ENCODE measurements at regions not wholly inside any gene's neighbourhood (a gene's known extent, or its start where the extent isn't known, plus 50 kb on each side); places are given as distances from the start of the nearest gene placed in this dataset.

DNA sequence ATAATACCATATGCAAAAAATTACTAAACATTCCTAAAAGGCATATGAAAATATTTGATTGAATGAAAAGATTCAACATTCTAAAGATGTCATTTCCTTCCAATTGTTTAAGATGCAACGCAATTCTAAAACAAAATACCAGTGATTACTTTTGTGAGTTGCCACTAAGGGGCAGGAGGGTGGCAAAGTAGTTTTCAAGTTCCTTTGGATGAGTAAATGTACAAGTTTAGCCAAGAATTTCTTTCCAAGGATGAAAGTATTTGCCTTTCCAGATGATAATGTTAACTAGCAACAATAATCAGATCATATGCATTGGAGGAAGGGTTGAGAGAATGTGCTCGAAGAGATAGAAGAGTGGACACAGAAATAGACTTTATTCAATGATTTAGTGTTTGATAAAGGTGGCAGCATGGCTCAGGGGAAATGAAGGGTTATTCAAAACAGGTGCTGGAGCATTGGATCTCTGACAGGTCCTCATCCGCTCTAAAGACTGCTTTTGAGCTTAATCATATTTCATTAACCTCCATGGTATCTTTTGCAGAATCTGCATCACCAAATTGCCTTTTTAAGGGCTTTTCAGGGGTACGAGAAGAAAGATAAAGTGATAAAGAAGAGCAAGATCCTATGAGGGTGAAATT is 678.5 kb upstream of the TBX3 start:
- intact Hi-C loops (cut with micrococcal nuclease), result no loop called here
- no peak overlapping the region for H3K4me3 Mint-ChIP-seq (ENCODE audit: unreplicated experiment)
- BruUV-seq (replicated peaks), result no TSS peak
- POLR2A ChIA-PET, result interaction anchor here (0.7 kb wide), 1 partner anchor 8 kb away, joined by 3 read pairs; no protein-coding TSS in a partner anchor
- no peak for DNase-seq (ENCODE audit: unreplicated experiment)
- no peaks in the 10 kb centered on the region for H3K27me3 Mint-ChIP-seq (ENCODE audit: insufficient read depth, unreplicated experiment)
- CTCF ChIA-PET, result interaction anchor here (0.5 to 0.7 kb wide), 2 partner anchors 30 to 125 kb away, joined by 3 read pairs; no protein-coding TSS in a partner anchor
- no peaks in the 10 kb centered on the region for H3K4me1 Mint-ChIP-seq (ENCODE audit: insufficient read depth, unreplicated experiment)
- no peaks in the 10 kb centered on the region for H3K9me3 Mint-ChIP-seq (ENCODE audit: unreplicated experiment)
- H3K27ac Mint-ChIP-seq (ENCODE audit: low read depth, unreplicated experiment), result no peak overlapping the region
- H3K36me3 Mint-ChIP-seq (ENCODE audit: insufficient read depth, unreplicated experiment), result no peaks in the 10 kb centered on the region
- TF ChIP-seq CTCF (IDR thresholded peaks at IDR 0.05; ENCODE audit: unreplicated experiment), result no peak

DNA sequence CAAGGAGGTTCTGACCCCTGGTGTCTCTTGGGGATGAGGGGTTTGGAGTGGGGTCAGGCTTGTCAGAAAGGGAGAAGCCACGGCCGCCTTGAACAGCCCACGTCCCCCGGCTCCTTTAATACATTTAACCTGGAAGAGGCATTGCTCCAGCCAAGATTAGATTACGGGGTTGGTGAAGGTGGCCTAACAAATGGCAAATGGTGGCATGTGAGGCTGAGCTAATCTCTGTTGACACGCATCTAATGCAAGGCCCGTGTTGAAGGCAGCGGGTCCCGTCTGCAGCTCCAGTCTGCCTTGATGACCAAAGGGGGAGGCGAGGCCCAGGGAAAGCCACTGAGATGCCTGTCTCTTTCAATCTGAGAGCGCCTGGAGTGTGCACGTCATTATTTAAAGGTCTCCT is 673.7 kb upstream of the TBX3 start:
- CTCF ChIA-PET, result no interaction called here

GRCh38 chr12:115355301-115355700 is 671.3 kb upstream of the TBX3 start:
- Mint-ChIP-seq H3K4me3 (ENCODE audit: unreplicated experiment) (no peak overlapping the region), H3K27me3 (ENCODE audit: insufficient read depth, unreplicated experiment) (no peaks in the 10 kb centered on the region), H3K9me3 (ENCODE audit: unreplicated experiment) (no peaks in the 10 kb centered on the region), H3K36me3 (ENCODE audit: insufficient read depth, unreplicated experiment) (no peaks in the 10 kb centered on the region), H3K4me1 (ENCODE audit: insufficient read depth, unreplicated experiment) (peaks cover 42% of the 10 kb centered on the region), H3K27ac (ENCODE audit: low read depth, unreplicated experiment) (no peak overlapping the region)
- no peak for TF ChIP-seq CTCF (IDR thresholded peaks at IDR 0.05; ENCODE audit: unreplicated experiment)
- DNase-seq (ENCODE audit: unreplicated experiment), result no peak
- ChIA-PET CTCF (no interaction called here), POLR2A (no interaction called here)
- intact Hi-C loops (cut with micrococcal nuclease), result loop anchor here (2.0 kb wide), 1 partner anchor 398 kb away; no protein-coding TSS in a partner anchor
- BruUV-seq (replicated peaks), result no TSS peak

More for the DNA sequence above, 673.7 kb upstream of the TBX3 start:
- TF ChIP-seq CTCF (IDR thresholded peaks at IDR 0.05; ENCODE audit: unreplicated experiment), result no peak
- DNase-seq (ENCODE audit: unreplicated experiment), result no peak
- H3K27me3 Mint-ChIP-seq (ENCODE audit: insufficient read depth, unreplicated experiment), result no peaks in the 10 kb centered on the region
- no peak overlapping the region for H3K4me3 Mint-ChIP-seq (ENCODE audit: unreplicated experiment)
- H3K4me1 Mint-ChIP-seq (ENCODE audit: insufficient read depth, unreplicated experiment), result peaks cover 28% of the 10 kb centered on the region
- intact Hi-C loops (cut with micrococcal nuclease), result no loop called here
- POLR2A ChIA-PET, result no interaction called here
- BruUV-seq (replicated peaks), result no TSS peak
- H3K27ac Mint-ChIP-seq (ENCODE audit: low read depth, unreplicated experiment), result no peak overlapping the region
- H3K36me3 Mint-ChIP-seq (ENCODE audit: insufficient read depth, unreplicated experiment), result no peaks in the 10 kb centered on the region
- H3K9me3 Mint-ChIP-seq (ENCODE audit: unreplicated experiment), result no peaks in the 10 kb centered on the region

GRCh38 chr12:115354007-115354890 is 670.3 kb upstream of the TBX3 start:
- CTCF ChIA-PET, result interaction anchor here (0.6 kb wide), 1 partner anchor 136 kb away, joined by 3 read pairs; no protein-coding TSS in a partner anchor
- peak overlapping the region; percentile 99 for H3K27ac Mint-ChIP-seq (ENCODE audit: low read depth, unreplicated experiment)
- BruUV-seq (replicated peaks), result TSS peak; percentile 67
- no peaks in the 10 kb centered on the region for H3K27me3 Mint-ChIP-seq (ENCODE audit: insufficient read depth, unreplicated experiment)
- H3K9me3 Mint-ChIP-seq (ENCODE audit: unreplicated experiment), result no peaks in the 10 kb centered on the region
- TF ChIP-seq CTCF (IDR thresholded peaks at IDR 0.05; ENCODE audit: unreplicated experiment), result no peak
- peaks cover 42% of the 10 kb centered on the region for H3K4me1 Mint-ChIP-seq (ENCODE audit: insufficient read depth, unreplicated experiment)
- DNase-seq (ENCODE audit: unreplicated experiment), result peak; percentile 98
- POLR2A ChIA-PET, result interaction anchor here (0.6 to 5.8 kb wide), 12 partner anchors 8 to 671 kb away, joined by 3 to 66 read pairs (median 4); partner anchors contain the start of gene TBX3
- intact Hi-C loops (cut with micrococcal nuclease), result loop anchor here (1.0 to 5.0 kb wide), 5 partner anchors 17 to 670 kb away; partner anchors contain the start of gene TBX3
- no peaks in the 10 kb centered on the region for H3K36me3 Mint-ChIP-seq (ENCODE audit: insufficient read depth, unreplicated experiment)
- H3K4me3 Mint-ChIP-seq (ENCODE audit: unreplicated experiment), result peak overlapping the region; percentile 84
